AG10803 (cell line): ENCODE measurements at regions not wholly inside any gene's neighbourhood (a gene's known extent, or its start where the extent isn't known, plus 50 kb on each side); places are given as distances from the start of the nearest gene placed in this dataset.

Experiments used
- DNase-seq: peaks from one replicate; pipeline ENCODE4 v3.0.0; 2010; ENCODE audit warnings: low read depth
- H3K4me3 ChIP-seq: 2 replicates; pipeline ENCODE4 v1.5.1; 2011; ENCODE audit warnings: mild to moderate bottlenecking, low read length, control low read depth
- CTCF ChIP-seq: conservative IDR thresholded peaks from 2 replicates; pipeline ENCODE4 v1.5.1; 2011; ENCODE audit warnings: mild to moderate bottlenecking, low read length, control low read depth, inconsistent platforms

DNA sequence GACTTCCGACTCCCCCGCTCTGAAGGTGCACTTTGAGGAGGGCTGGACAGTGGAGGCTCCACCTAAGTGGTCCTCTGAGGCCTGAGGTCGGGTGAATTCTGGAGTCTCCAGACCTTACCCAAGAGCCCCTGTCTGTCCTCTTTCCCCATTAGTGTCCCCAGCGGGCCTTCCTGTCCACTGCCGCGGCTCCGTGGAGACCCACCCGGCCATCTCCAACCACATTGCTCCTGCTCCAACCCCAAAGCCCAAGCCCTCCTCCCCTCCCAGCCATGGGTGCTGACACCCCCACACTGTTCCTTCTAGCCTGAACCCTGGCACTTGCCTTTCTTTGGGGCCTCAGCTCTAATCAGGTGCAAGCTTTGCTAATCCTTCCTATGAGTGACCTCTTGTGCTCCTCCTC lies 283.1 kb upstream of the TNRC6C start:
- TF ChIP-seq CTCF: no peak

DNA sequence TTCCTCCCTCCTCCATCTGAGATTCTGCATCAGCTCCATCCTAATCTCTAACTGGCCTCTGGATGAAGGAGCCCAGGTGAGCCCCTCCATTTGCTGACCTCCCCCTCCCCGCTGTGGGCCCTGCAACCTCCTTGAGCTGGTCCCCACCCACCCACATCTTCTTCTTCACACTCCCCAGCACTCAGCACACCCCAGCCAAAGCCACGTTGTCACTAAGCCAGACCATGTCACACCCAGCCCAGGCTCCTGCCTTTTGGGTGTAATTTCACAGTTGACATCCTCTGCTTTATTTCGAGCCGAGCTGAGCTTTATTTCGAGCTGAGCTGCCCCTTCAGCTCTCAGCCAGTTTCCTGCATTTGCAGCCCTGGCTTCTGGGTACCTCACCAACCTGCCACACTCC lies 282.7 kb upstream of the TNRC6C start:
- no peak for DNase-seq
- no peak overlapping the region for H3K4me3 ChIP-seq

More for the DNA sequence above, 283.1 kb upstream of the TNRC6C start:
- no peak overlapping the region for H3K4me3 ChIP-seq
- DNase-seq: no peak

GRCh38 chr17:77676237-77676661 lies 282.3 kb upstream of the TNRC6C start:
- H3K4me3 ChIP-seq: no peak overlapping the region
- DNase-seq: peak; percentile 27
- TF ChIP-seq CTCF: no peak

More for the DNA sequence above, 282.7 kb upstream of the TNRC6C start:
- TF ChIP-seq CTCF: no peak

DNA sequence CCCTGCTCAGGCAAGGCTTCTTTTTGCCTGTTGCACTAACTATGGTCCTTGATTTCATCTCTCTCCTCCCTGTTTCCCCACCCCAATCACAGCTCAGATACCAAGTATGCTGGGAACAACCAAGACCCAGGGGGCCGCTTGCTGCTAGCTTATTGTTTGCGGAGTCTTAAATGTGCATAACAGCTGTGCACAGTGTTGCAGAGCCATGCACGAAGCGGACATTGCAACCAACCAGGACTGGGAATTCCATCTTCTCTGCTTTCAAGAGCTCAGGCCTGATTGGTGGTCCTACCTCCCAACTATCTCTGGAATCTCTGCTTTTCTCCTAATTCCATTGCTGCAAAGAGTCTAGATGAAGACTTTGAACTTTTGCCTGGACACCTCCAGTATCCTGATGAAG lies 281.3 kb upstream of the TNRC6C start:
- TF ChIP-seq CTCF: no peak
- peak; percentile 79 for DNase-seq
- H3K4me3 ChIP-seq: no peak overlapping the region

DNA sequence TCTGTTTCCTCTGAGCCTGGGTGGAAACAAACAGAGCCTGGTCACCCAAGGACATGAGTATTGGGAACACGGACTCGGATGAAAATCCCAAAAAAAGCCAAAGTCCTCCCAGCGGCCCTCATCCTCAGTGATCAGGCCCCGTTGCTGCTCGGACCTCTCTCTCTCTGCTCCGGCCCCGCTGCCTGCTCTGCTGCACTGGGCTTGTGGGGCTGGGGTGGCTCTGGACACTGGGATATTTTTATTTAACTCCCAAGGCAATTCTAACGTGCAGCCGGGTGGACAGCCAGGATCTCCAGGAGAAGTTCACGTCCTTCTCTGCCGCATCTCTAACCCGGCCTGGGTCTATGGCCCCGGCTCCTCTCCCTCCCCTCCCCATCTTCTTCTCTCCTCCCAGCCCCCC lies 280.9 kb upstream of the TNRC6C start:
- TF ChIP-seq CTCF: no peak
- DNase-seq: no peak
- no peak overlapping the region for H3K4me3 ChIP-seq

DNA sequence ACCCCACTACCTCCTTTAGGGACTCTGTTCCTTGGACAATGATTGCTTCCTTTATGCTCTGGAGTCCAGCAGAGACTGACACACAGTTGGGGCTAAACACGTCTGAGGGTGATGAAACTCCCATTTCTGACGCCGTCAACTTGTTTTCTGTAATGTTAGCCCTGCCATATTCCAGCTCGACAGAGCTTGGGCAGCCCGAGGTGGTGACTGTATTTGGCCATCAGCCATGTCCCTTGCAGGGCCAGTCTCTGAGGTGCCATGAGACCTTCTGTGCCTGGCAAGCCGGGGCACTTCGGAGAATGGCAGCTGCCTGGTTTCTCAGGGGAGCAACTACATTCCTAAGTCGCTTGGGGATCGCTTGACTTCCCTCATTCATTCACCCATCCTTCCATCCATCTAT lies 278.9 kb upstream of the TNRC6C start:
- TF ChIP-seq CTCF: no peak
- no peak for DNase-seq
- no peak overlapping the region for H3K4me3 ChIP-seq

DNA sequence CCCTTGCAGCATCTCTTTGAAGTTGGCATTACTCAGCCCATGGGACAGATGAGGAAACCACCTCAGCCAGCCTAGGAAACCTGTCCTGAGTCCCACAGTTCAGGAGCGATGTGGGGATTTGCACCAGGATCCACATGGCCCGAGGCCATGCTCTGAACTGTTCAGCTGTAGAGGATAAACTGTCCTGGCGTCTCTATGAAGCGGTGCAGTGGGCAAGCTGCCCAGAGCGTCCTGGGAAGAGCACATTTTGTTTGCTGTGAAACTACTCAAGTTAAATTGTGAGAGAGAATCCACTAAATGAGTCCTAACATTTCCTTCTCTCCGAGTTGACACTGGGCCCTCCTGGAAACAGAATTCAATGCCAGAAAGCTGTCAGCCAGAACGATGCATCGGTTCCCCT lies 276.6 kb upstream of the TNRC6C start:
- H3K4me3 ChIP-seq: no peak overlapping the region
- no peak for TF ChIP-seq CTCF
- no peak for DNase-seq
